Right ventricle myocardium superior (tissue), 1 donor: ENCODE measurements at regions not wholly inside any gene's neighbourhood (a gene's known extent, or its start where the extent isn't known, plus 50 kb on each side); places are given as distances from the start of the nearest gene placed in this dataset.

Source experiments
- ATAC-seq: fragments of 200-7000 bp; cut with Tn5 transposase; one replicate; pipeline ENCODE4 v1.9.1; 2020; ENCODE audit warnings: mild to moderate bottlenecking; ENCODE audit not compliant: poor library complexity
- DNase-seq: peaks from one replicate; pipeline ENCODE4 v3.0.0-alpha.2; 2020
- intact Hi-C: fragments of 100-400 bp; cut with DNase I; formaldehyde crosslinking; loops from one replicate; pipeline ENCODE4 v1.11.2; 2022
- donor health status: DM: no; HTN: yes; CAD: no; lungs with severe emphysema.

- intact Hi-C loops = no loop called here
These were observed 50.0 kb upstream of the CLDN5 start for GRCh38 chr22:19574247-19574646.

GRCh38 chr22:19576460-19577421, 52.5 kb upstream of the CLDN5 start:
- DNase-seq = peak; percentile 55
- intact Hi-C loops = no loop called here
- ATAC-seq = peak; percentile 53

More at GRCh38 chr22:19574247-19574646, 50.0 kb upstream of the CLDN5 start:
- no peak for ATAC-seq
- DNase-seq = no peak

GRCh38 chr22:19577422-19577966, 53.3 kb upstream of the CLDN5 start:
- intact Hi-C loops = no loop called here
- ATAC-seq = no peak
- no peak for DNase-seq

- DNase-seq (no peak), ATAC-seq (no peak)
- intact Hi-C loops = no loop called here
These were observed 54.2 kb upstream of the CLDN5 start for GRCh38 chr22:19578180-19579004.

- ATAC-seq (no peak), DNase-seq (no peak)
- intact Hi-C loops = no loop called here
These were observed 55.1 kb upstream of the CLDN5 start for GRCh38 chr22:19579115-19579811.

- DNase-seq (peak; percentile 54), ATAC-seq (no peak)
These were observed 55.7 kb upstream of the CLDN5 start for GRCh38 chr22:19579880-19580279.

GRCh38 chr22:19580291-19580890, 56.2 kb upstream of the CLDN5 start:
- DNase-seq = no peak
- intact Hi-C loops = no loop called here
- ATAC-seq = no peak

More at GRCh38 chr22:19579880-19580279, 55.7 kb upstream of the CLDN5 start:
- intact Hi-C loops = no loop called here

GRCh38 chr22:19582033-19582693, 58.0 kb upstream of the CLDN5 start:
- ATAC-seq = no peak
- intact Hi-C loops = no loop called here
- DNase-seq = no peak

GRCh38 chr22:19586922-19587684, 62.9 kb upstream of the CLDN5 start:
- DNase-seq (no peak), ATAC-seq (no peak)
- intact Hi-C loops = no loop called here

- ATAC-seq (no peak), DNase-seq (no peak)
- intact Hi-C loops = no loop called here
These were observed 66.5 kb upstream of the CLDN5 start for GRCh38 chr22:19590696-19591095.

- intact Hi-C loops = no loop called here
- DNase-seq (no peak), ATAC-seq (no peak)
These were observed 67.4 kb upstream of the CLDN5 start for GRCh38 chr22:19591568-19591967.

GRCh38 chr22:19592464-19592863, 68.3 kb upstream of the CLDN5 start:
- ATAC-seq (no peak), DNase-seq (no peak)
- intact Hi-C loops = no loop called here

GRCh38 chr22:19593991-19594569, 69.9 kb upstream of the CLDN5 start:
- ATAC-seq = no peak
- intact Hi-C loops = no loop called here
- no peak for DNase-seq

- ATAC-seq (no peak), DNase-seq (no peak)
- intact Hi-C loops = no loop called here
These were observed 71.3 kb upstream of the CLDN5 start for GRCh38 chr22:19595532-19595931.

GRCh38 chr22:19596680-19597398, 72.6 kb upstream of the CLDN5 start:
- ATAC-seq (no peak), DNase-seq (no peak)
- intact Hi-C loops = no loop called here

- ATAC-seq (no peak), DNase-seq (no peak)
- intact Hi-C loops = no loop called here
These were observed 73.2 kb upstream of the CLDN5 start for GRCh38 chr22:19597399-19597735.
